Right lobe of liver (tissue), 6 donors: ENCODE measurements at regions not wholly inside any gene's neighbourhood (a gene's known extent, or its start where the extent isn't known, plus 50 kb on each side); places are given as distances from the start of the nearest gene placed in this dataset.

Experiments
- ATAC-seq, 4 donors: fragments of 200-7000 bp; cut with Tn5 transposase; one replicate each; pipeline ENCODE4 v1.9.1; 2020; ENCODE audit warnings: mild to moderate bottlenecking in 4 of 4, moderate library complexity in 4 of 4
- DNase-seq, 3 donors: peaks; one replicate each; pipeline ENCODE4 v3.0.0-alpha.2; 2020
- H3K27ac ChIP-seq, 3 donors: fragments of 200-600 bp; one replicate each; pipeline ENCODE4 v1.8.0; 2022
- H3K27me3 ChIP-seq, 2 donors: fragments of 200-600 bp; one replicate each; pipeline ENCODE4 v1.8.0; 2022
- H3K36me3 ChIP-seq, 4 donors: fragments of 200-600 bp; sonication (generic) in 1 of 4; one replicate each; pipeline versions ENCODE4 v1.5.1 to v1.8.0; 2017 to 2022; ENCODE audit warnings: control low read depth in 1 of 4
- H3K4me1 ChIP-seq, 4 donors: fragments of 200-600 bp; sonication (generic) in 1 of 4; one replicate each; pipeline versions ENCODE4 v1.5.1 to v1.8.0; 2017 to 2022; ENCODE audit warnings: control low read depth in 1 of 4
- H3K4me3 ChIP-seq, 3 donors: fragments of 200-600 bp; one replicate each; pipeline ENCODE4 v1.8.0; 2022
- H3K9me3 ChIP-seq, 4 donors: fragments of 200-600 bp; sonication (generic) in 1 of 4; one replicate each; pipeline versions ENCODE4 v1.5.1 to v1.8.0; 2017 to 2022; ENCODE audit warnings: control low read depth in 1 of 4
- POLR2A ChIP-seq: fragments of 450-650 bp; IDR thresholded peaks from one replicate; pipeline ENCODE4 v1.6.1; 2017; ENCODE audit warnings: antibody characterized with exemption, mild to moderate bottlenecking
- WGBS: methylation state at CpG from one replicate; pipeline ENCODE4 v1.1.6; 2018; ENCODE audit warnings: low coverage, low lambda C conversion rate; ENCODE audit not compliant: insufficient coverage; ENCODE audit errors: missing lambda C conversion rate; 5-methylcytosine and 5-hydroxymethylcytosine counted together
- intact Hi-C, 2 donors: fragments of 100-400 bp; cut with DNase I; formaldehyde crosslinking; loops; one replicate each; pipeline versions ENCODE4 v1.11.2 to v1.14.1; 2022
- TF ChIP-seq, protein P1 (sequence below), 4 donors: fragments of 200-600 bp in 3 of 4; fragments of 450-650 bp in 1 of 4; IDR thresholded peaks; one replicate each; pipeline versions ENCODE4 v1.5.1 to v1.8.0; 2016 to 2022; ENCODE audit warnings: antibody characterized with exemption in 4 of 4, mild to moderate bottlenecking in 2 of 4
- donor health status: DM: no; HTN: yes; CAD: no.
- donor health status: DM: no; HTN: no; CAD: no.
- donor health status: DM: no; HTN: no; CAD: no.
- donor health status: DM: no; HTN: yes; CAD: no.
- donor health status: DM: no; HTN: yes; CAD: no.

DNA sequence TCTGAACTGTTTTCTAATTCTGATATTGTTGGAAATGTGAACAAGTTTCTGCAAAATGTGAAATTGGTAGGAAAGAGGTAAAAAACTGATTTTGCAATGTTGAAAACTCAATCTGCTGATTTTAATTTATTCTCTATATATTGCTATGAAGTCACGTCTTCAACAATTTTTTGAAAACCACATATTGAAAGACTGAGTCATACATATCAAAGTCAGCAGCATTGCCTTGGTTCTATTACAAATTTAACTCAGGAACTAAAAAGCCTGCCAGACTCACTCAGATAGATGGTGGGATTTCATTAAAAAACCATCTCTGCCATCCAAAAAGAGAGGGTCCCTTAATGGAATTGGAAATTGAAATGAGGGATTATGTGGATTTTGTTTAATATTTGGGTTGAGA, 351.4 kb downstream of the CNTN3 start:
- Histone ChIP-seq H3K4me1 (no peaks in the 10 kb centered on the region), H3K36me3 (no peaks in the 10 kb centered on the region), H3K27me3 (no peaks in the 10 kb centered on the region), H3K27ac (no peak overlapping the region), H3K4me3 (no peak overlapping the region), H3K9me3 (no peaks in the 10 kb centered on the region)
- TF ChIP-seq POLR2A = no peak
- TF ChIP-seq, protein P1, sequence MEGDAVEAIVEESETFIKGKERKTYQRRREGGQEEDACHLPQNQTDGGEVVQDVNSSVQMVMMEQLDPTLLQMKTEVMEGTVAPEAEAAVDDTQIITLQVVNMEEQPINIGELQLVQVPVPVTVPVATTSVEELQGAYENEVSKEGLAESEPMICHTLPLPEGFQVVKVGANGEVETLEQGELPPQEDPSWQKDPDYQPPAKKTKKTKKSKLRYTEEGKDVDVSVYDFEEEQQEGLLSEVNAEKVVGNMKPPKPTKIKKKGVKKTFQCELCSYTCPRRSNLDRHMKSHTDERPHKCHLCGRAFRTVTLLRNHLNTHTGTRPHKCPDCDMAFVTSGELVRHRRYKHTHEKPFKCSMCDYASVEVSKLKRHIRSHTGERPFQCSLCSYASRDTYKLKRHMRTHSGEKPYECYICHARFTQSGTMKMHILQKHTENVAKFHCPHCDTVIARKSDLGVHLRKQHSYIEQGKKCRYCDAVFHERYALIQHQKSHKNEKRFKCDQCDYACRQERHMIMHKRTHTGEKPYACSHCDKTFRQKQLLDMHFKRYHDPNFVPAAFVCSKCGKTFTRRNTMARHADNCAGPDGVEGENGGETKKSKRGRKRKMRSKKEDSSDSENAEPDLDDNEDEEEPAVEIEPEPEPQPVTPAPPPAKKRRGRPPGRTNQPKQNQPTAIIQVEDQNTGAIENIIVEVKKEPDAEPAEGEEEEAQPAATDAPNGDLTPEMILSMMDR (IDR thresholded peaks at IDR 0.05) = no peak
- DNase-seq = no peak
- intact Hi-C loops = no loop called here
- WGBS = 62% methylated on average over 1 of the region's 1 CpG
- ATAC-seq = no peak

DNA sequence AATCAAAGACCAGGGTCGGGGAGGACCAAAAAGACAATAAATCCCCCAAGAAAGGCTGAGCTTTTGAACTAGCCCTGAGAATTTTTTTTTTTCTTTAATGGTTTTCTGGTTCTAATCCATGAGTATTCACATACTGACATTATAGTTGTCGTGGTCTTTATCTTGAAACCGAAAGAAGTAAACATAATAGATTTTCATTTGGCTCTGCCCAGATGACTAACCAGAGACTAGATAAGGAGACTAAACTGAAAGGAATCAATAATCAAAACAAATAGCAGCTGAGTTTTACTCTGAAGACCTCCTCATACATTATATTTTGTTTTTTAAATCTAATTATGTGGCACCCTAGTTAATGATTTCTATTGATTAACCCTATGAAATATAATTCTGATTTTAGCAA, 381.4 kb downstream of the CNTN3 start:
- TF ChIP-seq, protein P1 (IDR thresholded peaks at IDR 0.05) = no peak
- TF ChIP-seq POLR2A = no peak
- ATAC-seq = peak in 1 of 4 donors; percentile 86
- 13% methylated on average over 3 of the region's 3 CpGs for WGBS

DNA sequence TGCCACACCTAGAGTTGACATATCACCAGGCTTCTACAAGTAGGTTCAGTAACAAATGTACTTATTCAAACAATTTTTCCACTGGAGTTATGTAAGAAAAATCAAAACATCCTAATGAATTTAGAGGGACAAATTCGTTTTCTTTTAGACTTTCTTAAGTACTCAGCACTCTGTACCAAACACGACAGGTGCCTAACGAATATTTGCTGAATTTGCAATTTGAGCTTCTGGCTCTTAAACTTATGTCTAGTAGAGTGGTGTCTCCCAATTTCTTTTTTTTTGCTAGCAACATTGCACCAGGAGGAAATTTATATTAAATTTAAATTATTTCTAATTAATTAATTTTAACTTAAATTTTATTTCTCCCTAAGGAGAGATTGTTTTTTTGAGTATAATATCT, 397.0 kb downstream of the CNTN3 start:
- DNase-seq (no peak), ATAC-seq (no peak)
- 32% methylated on average over 3 of the region's 3 CpGs for WGBS
- intact Hi-C loops = no loop called here
- Histone ChIP-seq H3K27ac (no peak overlapping the region), H3K27me3 (no peaks in the 10 kb centered on the region), H3K4me3 (no peak overlapping the region), H3K4me1 (no peaks in the 10 kb centered on the region), H3K36me3 (no peaks in the 10 kb centered on the region), H3K9me3 (no peaks in the 10 kb centered on the region)
- TF ChIP-seq, protein P1 (IDR thresholded peaks at IDR 0.05) = no peak
- TF ChIP-seq POLR2A = no peak

More for the DNA sequence above, 381.4 kb downstream of the CNTN3 start:
- Histone ChIP-seq H3K9me3 (no peaks in the 10 kb centered on the region), H3K27me3 (no peaks in the 10 kb centered on the region), H3K27ac (no peak overlapping the region), H3K4me3 (no peak overlapping the region), H3K4me1 (no peaks in the 10 kb centered on the region), H3K36me3 (no peaks in the 10 kb centered on the region)
- intact Hi-C loops = no loop called here
- DNase-seq = no peak

DNA sequence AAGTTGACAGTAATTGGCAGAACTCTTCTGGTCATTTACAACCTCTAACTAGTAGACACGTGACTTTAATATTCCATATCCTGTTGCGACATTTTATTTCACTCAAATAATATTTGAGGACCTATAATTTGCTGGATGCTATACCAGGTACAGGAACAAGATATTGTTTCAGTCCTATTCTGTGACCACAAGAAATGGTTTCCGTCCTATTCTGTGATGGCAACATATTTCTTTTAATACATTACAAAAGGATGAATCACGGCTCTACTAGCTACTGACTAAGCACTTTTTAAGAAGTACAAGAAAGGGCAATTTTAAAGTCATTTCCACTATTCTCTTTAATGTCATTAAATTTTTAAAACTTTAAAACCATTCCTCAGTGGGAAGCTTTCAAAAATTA, 400.2 kb downstream of the CNTN3 start:
- DNase-seq = no peak
- Histone ChIP-seq H3K9me3 (no peaks in the 10 kb centered on the region), H3K4me3 (no peak overlapping the region), H3K4me1 (no peaks in the 10 kb centered on the region), H3K36me3 (no peaks in the 10 kb centered on the region), H3K27ac (no peak overlapping the region), H3K27me3 (no peaks in the 10 kb centered on the region)
- WGBS = 77% methylated on average over 4 of the region's 4 CpGs
- TF ChIP-seq, protein P1 (IDR thresholded peaks at IDR 0.05) = no peak
- TF ChIP-seq POLR2A = no peak
- no peak for ATAC-seq
- intact Hi-C loops = no loop called here

DNA sequence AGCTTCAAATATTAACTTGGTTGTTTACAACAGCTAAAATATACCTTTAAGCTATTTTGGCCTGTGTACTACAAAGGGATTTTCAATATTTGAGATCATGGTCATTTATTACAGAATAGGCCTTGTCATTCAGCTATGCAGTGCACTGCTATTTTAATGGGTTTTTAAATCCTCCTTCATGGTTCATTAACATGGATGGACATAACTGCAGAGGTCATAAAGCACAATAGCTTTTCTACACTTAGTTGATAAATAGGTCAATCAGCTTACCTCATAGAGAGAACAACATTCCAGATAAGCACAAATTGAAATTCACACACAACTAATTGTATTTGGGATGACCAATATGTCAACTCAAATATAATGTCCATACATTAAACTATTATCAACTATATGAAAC, 403.7 kb downstream of the CNTN3 start:
- Histone ChIP-seq H3K27me3 (no peaks in the 10 kb centered on the region), H3K4me1 (no peaks in the 10 kb centered on the region), H3K27ac (no peak overlapping the region), H3K36me3 (no peaks in the 10 kb centered on the region), H3K4me3 (no peak overlapping the region), H3K9me3 (no peaks in the 10 kb centered on the region)
- intact Hi-C loops = no loop called here
- DNase-seq = no peak
- no peak for ATAC-seq
- TF ChIP-seq POLR2A = no peak
- TF ChIP-seq, protein P1 (IDR thresholded peaks at IDR 0.05) = no peak
